Stimulated activated effector memory CD8-positive, alpha-beta T cell treated with anti-CD3 and anti-CD28 coated beads, Interleukin-12 subunit alpha, Interleukin-12 subunit beta, amount 100 ng/mL, for 72 hours (primary cell): ENCODE measurements at regions not wholly inside any gene's neighbourhood (a gene's known extent, or its start where the extent isn't known, plus 50 kb on each side); places are given as distances from the start of the nearest gene placed in this dataset.
"Not testable (repeated sequence)": the region's sequence is repeated elsewhere in the genome, so short reads cannot be mapped to it uniquely, and the experiment has no call there.

Experiments used
- ATAC-seq: fragments of 150-1000 bp; cut with Tn5 transposase; 2 replicates; pipeline ENCODE4 v1.10.0; 2021
- DNase-seq, 2 donors: peaks; one replicate each; pipeline ENCODE4 v3.0.0; 2021 to 2022; ENCODE audit warnings: low spot score in 2 of 2
- H3K27ac Mint-ChIP-seq: one replicate; pipeline ENCODE4 v1.8.0; 2022; ENCODE audit warnings: mild to moderate bottlenecking, mixed read lengths
- H3K36me3 Mint-ChIP-seq: one replicate; pipeline ENCODE4 v1.8.0; 2022; ENCODE audit warnings: mild to moderate bottlenecking, mixed read lengths
- H3K4me1 Mint-ChIP-seq: one replicate; pipeline ENCODE4 v1.8.0; 2022; ENCODE audit warnings: mixed read lengths
- H3K4me3 Mint-ChIP-seq: one replicate; pipeline ENCODE4 v1.8.0; 2022; ENCODE audit warnings: mild to moderate bottlenecking, mixed read lengths
- H3K9me3 Mint-ChIP-seq: one replicate; pipeline ENCODE4 v1.8.0; 2022; ENCODE audit warnings: mixed read lengths

DNA sequence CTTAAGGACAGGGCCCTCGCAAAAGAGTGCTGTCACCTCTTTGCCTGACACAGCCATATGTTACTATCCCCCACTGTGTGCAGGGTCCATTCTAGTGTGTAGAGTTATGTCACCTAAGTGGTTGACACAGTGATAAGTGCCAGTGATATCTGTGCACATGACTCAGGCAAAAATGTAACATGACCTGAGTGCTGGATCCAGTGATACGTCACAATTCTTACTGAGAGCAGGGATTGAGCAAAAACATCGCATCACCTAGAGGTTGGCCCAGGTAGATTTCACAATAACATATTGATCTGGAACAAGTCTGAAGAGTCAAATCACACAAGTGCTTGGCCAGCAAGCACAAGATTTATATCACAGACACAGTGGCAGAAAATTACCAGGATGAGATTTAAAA lies 100.5 kb upstream of the BPY2B start:
- H3K9me3 Mint-ChIP-seq, ATAC-seq, H3K4me3 Mint-ChIP-seq, DNase-seq, H3K4me1 Mint-ChIP-seq, H3K36me3 Mint-ChIP-seq, H3K27ac Mint-ChIP-seq: not testable (repeated sequence)

DNA sequence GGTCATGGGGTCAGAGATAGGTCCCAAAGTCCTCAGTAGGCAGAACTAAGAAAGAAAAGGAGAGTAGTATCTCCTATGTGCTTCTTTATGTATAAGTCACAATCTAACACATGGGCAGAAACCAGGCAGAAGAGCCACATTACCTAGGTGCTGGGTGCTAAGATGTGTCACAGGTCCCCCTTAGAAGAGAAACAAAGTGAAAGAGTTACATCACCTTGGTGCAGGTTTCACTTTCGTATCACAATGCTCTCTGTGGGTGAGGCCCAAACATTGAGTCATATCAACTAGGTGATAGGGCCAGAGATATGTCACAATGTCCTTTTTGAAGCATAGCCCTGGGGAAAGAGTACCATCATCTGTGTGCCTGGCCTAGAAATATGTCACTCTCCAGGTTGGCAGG lies 96.1 kb upstream of the BPY2B start:
- H3K4me3 Mint-ChIP-seq, DNase-seq, H3K9me3 Mint-ChIP-seq, H3K27ac Mint-ChIP-seq, H3K36me3 Mint-ChIP-seq, H3K4me1 Mint-ChIP-seq: not testable (repeated sequence)
- peak; percentile 93 for ATAC-seq

DNA sequence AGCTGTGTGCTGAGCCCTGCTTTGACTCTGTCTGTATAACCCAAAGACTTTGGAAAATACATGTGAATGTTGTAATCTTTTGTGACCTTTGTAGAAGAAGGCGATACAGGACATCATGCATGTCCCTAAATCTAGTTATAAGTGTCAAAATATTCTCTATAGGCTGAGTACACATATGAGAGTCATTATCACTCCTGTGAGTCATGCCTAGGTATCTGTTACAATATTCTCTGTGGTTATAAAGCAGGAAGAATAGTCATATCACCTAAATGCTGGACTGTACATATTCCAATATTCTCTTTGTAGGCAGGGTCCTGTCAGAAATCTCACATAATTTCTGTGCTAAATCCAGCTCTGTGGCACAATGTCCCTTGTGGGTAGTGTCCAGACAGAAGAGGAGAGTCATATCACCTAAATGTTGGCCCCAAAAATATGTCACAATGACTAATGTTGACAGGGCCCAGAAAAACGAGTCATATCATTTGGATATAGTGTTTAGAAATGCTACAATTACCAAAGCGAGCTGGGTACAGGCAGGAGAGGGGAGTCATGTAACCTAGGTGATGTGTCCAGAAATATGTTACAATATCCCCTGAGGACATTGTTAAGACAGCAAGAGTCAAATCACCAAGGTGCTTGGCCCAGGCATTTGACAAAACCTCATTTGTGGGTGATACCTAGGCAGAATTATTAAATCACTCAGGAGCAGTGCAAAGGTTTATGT lies 80.4 kb upstream of the BPY2B start:
- H3K36me3 Mint-ChIP-seq, DNase-seq, H3K27ac Mint-ChIP-seq, H3K4me1 Mint-ChIP-seq, H3K4me3 Mint-ChIP-seq, H3K9me3 Mint-ChIP-seq: not testable (repeated sequence)
- ATAC-seq = peak; percentile 46

DNA sequence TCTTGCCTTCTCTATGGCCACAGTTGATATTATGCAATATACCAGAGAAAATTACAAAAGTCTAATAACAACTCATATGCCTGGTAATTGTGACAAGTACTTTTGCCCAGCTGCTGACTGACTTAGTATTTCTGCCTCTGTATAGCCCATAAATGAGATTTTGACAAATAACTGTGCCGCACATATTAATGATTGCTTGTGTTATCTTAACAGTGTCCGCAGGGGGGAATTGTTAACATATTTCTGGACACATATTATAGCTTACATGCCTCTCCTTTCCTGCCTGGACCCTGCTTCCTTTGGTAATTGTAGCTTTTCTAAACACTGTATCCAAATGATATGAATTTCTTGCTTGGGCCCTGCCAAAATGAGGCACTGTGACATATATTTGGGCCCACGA lies 69.0 kb upstream of the BPY2B start:
- H3K27ac Mint-ChIP-seq, DNase-seq, H3K36me3 Mint-ChIP-seq, H3K4me1 Mint-ChIP-seq, ATAC-seq, H3K4me3 Mint-ChIP-seq, H3K9me3 Mint-ChIP-seq: not testable (repeated sequence)

DNA sequence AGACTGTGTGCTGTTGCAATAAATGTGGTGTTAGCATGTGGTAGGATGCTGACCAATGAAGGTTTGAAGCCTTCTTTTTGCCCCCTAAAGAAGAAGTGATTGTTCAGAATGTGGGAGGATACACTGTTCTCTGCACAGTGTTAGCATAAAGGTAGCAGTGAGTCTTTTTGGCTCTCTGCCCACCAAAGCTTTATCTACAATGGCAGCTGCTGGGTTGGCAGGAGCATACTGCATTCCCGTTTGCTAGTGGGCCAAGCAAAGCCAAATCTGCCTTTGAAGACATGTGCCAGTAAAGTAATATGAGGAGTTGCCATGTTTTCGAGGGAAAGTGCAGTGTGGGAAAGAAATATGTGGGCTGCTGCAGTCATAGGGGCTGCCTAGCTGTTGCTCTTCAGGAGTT lies 56.4 kb upstream of the BPY2B start:
- not testable (repeated sequence) for H3K4me3 Mint-ChIP-seq, H3K36me3 Mint-ChIP-seq, H3K9me3 Mint-ChIP-seq, H3K4me1 Mint-ChIP-seq, H3K27ac Mint-ChIP-seq, DNase-seq, ATAC-seq
